HepG2 (cell line): ENCODE measurements at regions not wholly inside any gene's neighbourhood (a gene's known extent, or its start where the extent isn't known, plus 50 kb on each side); places are given as distances from the start of the nearest gene placed in this dataset.

ENCODE experiments used
- ATAC-seq: fragments of 200-7000 bp; cut with Tn5 transposase; 3 replicates; pipeline ENCODE4 v1.9.1; 2020; ENCODE audit warnings: mild to moderate bottlenecking, moderate library complexity
- BruUV-seq: library from RNA; stranded (reverse); fragments of 400-500 nt; replicated peaks from 2 replicates; lab custom pipeline; 2021; lab: Mats Ljungman, UMichigan
- CTCF ChIA-PET: fragments of 300-600 bp; formaldehyde crosslinking; extraction: SDS; loops from one replicate; lab custom pipeline; 2021; ENCODE audit warnings: low total read pairs, inconsistent platforms, low intra/inter-chr PET ratio; lab: Yijun Ruan, JAX
- POLR2A ChIA-PET: fragments of 350-600 bp; sonication (Branson Sonifier 250); formaldehyde crosslinking; loops from one replicate; lab custom pipeline; 2020; ENCODE audit warnings: antibody characterized with exemption, inconsistent platforms; lab: Yijun Ruan, JAX
- DNase-seq: peaks from one replicate; pipeline ENCODE4 v3.0.0-alpha.2; 2015; ENCODE audit warnings: low spot score
- FAIRE-seq: peaks from 3 replicates; lab custom pipeline; 2011; peaks lifted over from hg19 to GRCh38; lab: Jason Lieb, UNC
- H2AFZ ChIP-seq: one replicate; pipeline ENCODE4 v1.6.1; 2011; ENCODE audit warnings: low read length, inconsistent platforms
- H3K27ac ChIP-seq: fragments of 300-600 bp; 3 replicates; pipeline ENCODE4 v1.8.0; 2011; ENCODE audit warnings: mixed run types, mild to moderate bottlenecking, mixed read lengths, low read length, inconsistent platforms; ENCODE audit not compliant: insufficient read depth; ENCODE audit errors: extremely low read length
- H3K27me3 ChIP-seq, 2 experiments: fragments of 200-600 bp in 1 of 2; 2 replicates in 1 of 2; 3 replicates in 1 of 2; pipeline versions ENCODE4 v1.6.0 to v1.8.0; 2011; ENCODE audit warnings: low read length in 2 of 2, mild to moderate bottlenecking in 2 of 2, moderate library complexity in 2 of 2, inconsistent platforms in 1 of 2; ENCODE audit not compliant: insufficient read depth in 2 of 2, control insufficient read depth in 1 of 2
- H3K36me3 ChIP-seq, 2 experiments: fragments of 200-600 bp in 1 of 2; replicated peaks in 1 of 2; 2 replicates in 1 of 2; 3 replicates in 1 of 2; pipeline versions ENCODE4 v1.5.1 to v1.8.0; 2011; ENCODE audit warnings: low read length in 2 of 2, inconsistent platforms in 1 of 2; ENCODE audit not compliant: insufficient read depth in 2 of 2, control insufficient read depth in 1 of 2
- H3K4me1 ChIP-seq: 2 replicates; pipeline ENCODE4 v1.5.1; 2012; ENCODE audit warnings: low read length, inconsistent platforms; ENCODE audit not compliant: insufficient read depth
- H3K4me2 ChIP-seq: 2 replicates; pipeline ENCODE4 v1.6.0; 2011; ENCODE audit warnings: low read depth, low read length, inconsistent platforms
- H3K4me3 ChIP-seq, 3 experiments: fragments of 200-600 bp in 1 of 3; sonication (generic), shearing (Covaris generic) in 1 of 3; replicated peaks in 1 of 3; 2 replicates each; pipeline ENCODE4 v1.5.1; 2011 to 2016; ENCODE audit warnings: low read length in 3 of 3, inconsistent platforms in 2 of 3, low read depth in 2 of 3, mild to moderate bottlenecking in 2 of 3, control low read depth in 1 of 3, mixed read lengths in 1 of 3; ENCODE audit not compliant: insufficient read depth in 1 of 3
- H3K79me2 ChIP-seq: one replicate; pipeline ENCODE4 v1.6.1; 2011; ENCODE audit warnings: low read length, inconsistent platforms; ENCODE audit not compliant: insufficient read depth
- H3K9ac ChIP-seq: 2 replicates; pipeline ENCODE4 v1.6.0; 2011; ENCODE audit warnings: mild to moderate bottlenecking, low read depth, low read length, inconsistent platforms; ENCODE audit not compliant: insufficient read depth
- H3K9me3 ChIP-seq: 2 replicates; pipeline ENCODE4 v1.5.1; 2012; ENCODE audit warnings: mild to moderate bottlenecking, low read length
- H4K20me1 ChIP-seq: 2 replicates; pipeline ENCODE4 v1.6.0; 2011; ENCODE audit warnings: inconsistent platforms, mild to moderate bottlenecking, low read length, moderate library complexity; ENCODE audit not compliant: insufficient read depth
- ARNT2 ChIP-seq: sonication (generic); formaldehyde crosslinking; IDR thresholded peaks from 2 replicates; pipeline ENCODE4 v1.8.0; 2022; ENCODE audit warnings: mild to moderate bottlenecking, low read depth, missing genetic modification reagents, moderate library complexity
- HOXA9 ChIP-seq: sonication (generic); formaldehyde crosslinking; IDR thresholded peaks from 2 replicates; pipeline ENCODE4 v1.8.1; 2022; ENCODE audit warnings: missing genetic modification reagents, mild to moderate bottlenecking, moderate library complexity, borderline replicate concordance
- MAFF ChIP-seq: IDR thresholded peaks from 2 replicates; pipeline ENCODE4 v1.6.1; 2011; ENCODE audit warnings: low read depth, low read length, improper control_type of control experiment
- MAFK ChIP-seq, 2 experiments: IDR thresholded peaks in 1 of 2; conservative IDR thresholded peaks in 1 of 2; 2 replicates each; pipeline ENCODE4 v1.6.1; 2011; ENCODE audit warnings: improper control_type of control experiment in 2 of 2, low read length in 2 of 2
- MLLT10 ChIP-seq: sonication (generic); formaldehyde crosslinking; IDR thresholded peaks from 2 replicates; pipeline ENCODE4 v1.4.0; 2020; ENCODE audit warnings: missing genetic modification reagents
- NFE2L2 ChIP-seq: fragments of 150-350 bp; IDR thresholded peaks from 2 replicates; pipeline ENCODE4 v1.6.1; 2014; ENCODE audit warnings: low read length
- TBP ChIP-seq: sonication (generic); formaldehyde crosslinking; IDR thresholded peaks from 2 replicates; pipeline ENCODE4 v1.5.0; 2020; ENCODE audit warnings: missing genetic modification reagents
- TEF ChIP-seq: sonication (generic); formaldehyde crosslinking; IDR thresholded peaks from 2 replicates; pipeline ENCODE4 v1.5.0; 2020; ENCODE audit warnings: missing genetic modification reagents
- THAP9 ChIP-seq: sonication (generic); formaldehyde crosslinking; IDR thresholded peaks from 2 replicates; pipeline ENCODE4; 2020; ENCODE audit warnings: missing genetic modification reagents, mild to moderate bottlenecking, borderline replicate concordance
- ZBTB7B ChIP-seq: sonication (generic); formaldehyde crosslinking; IDR thresholded peaks from 2 replicates; pipeline ENCODE4 v1.4.0; 2020; ENCODE audit warnings: missing genetic modification reagents
- ZNF124 ChIP-seq: sonication (generic); formaldehyde crosslinking; IDR thresholded peaks from 2 replicates; pipeline ENCODE4 v1.4.0; 2020; ENCODE audit warnings: missing genetic modification reagents
- ZNF180 ChIP-seq: sonication (generic); formaldehyde crosslinking; IDR thresholded peaks from 2 replicates; pipeline ENCODE4 v1.4.0; 2020; ENCODE audit warnings: low read depth, missing genetic modification reagents, borderline replicate concordance
- ZNF549 ChIP-seq: sonication (generic); formaldehyde crosslinking; IDR thresholded peaks from 2 replicates; pipeline ENCODE4 v1.5.0; 2020; ENCODE audit warnings: missing genetic modification reagents
- ZNF619 ChIP-seq: sonication (generic); formaldehyde crosslinking; IDR thresholded peaks from 2 replicates; pipeline ENCODE4 v1.4.0; 2020; ENCODE audit warnings: mild to moderate bottlenecking, missing genetic modification reagents
- ZNF660 ChIP-seq: sonication (generic); formaldehyde crosslinking; IDR thresholded peaks from 2 replicates; pipeline ENCODE4 v1.5.1; 2020; ENCODE audit warnings: mild to moderate bottlenecking, low read depth, missing genetic modification reagents, borderline replicate concordance
- WGBS: methylation state at CpG from one replicate; pipeline ENCODE4 v1.1.6; 2017; ENCODE audit warnings: low lambda C conversion rate; 5-methylcytosine and 5-hydroxymethylcytosine counted together
- in situ Hi-C: cut with HindIII; loops from 2 replicates; pipeline ENCODE4 v1.10.0; 2017; ENCODE audit warnings: low pct_unique_long_range_greater_than_20kb; ENCODE audit not compliant: extremely low pct_ligation_motif_present
- intact Hi-C: fragments of 100-400 bp; cut with micrococcal nuclease; formaldehyde crosslinking; loops from one replicate; pipeline ENCODE4 v1.10.0; 2022; ENCODE audit not compliant: unreplicated experiment

- no peak for TF ChIP-seq ZBTB7B
- TF ChIP-seq MLLT10 (CRISPR knock-in tag) = no peak
- TF ChIP-seq ZNF549 = no peak
Observed at GRCh38 chr7:68722044-68722443, 876.2 kb upstream of the AUTS2 start (continued).

- POLR2A ChIA-PET = no interaction called here
Observed at GRCh38 chr7:68724965-68725364, 873.3 kb upstream of the AUTS2 start.

GRCh38 chr7:68725843-68726785, 872.2 kb upstream of the AUTS2 start:
- intact Hi-C loops = no loop called here
- in situ Hi-C loops = no loop called here
- H3K4me3 ChIP-seq = no peak overlapping the region
- TF ChIP-seq TBP (CRISPR knock-in tag) (no peak), HOXA9 (CRISPR knock-in tag) (no peak), ARNT2 (no peak), TEF (CRISPR knock-in tag) (no peak), ZNF124 (CRISPR knock-in tag) (no peak), ZNF619 (no peak), THAP9 (no peak), ZNF660 (CRISPR knock-in tag) (no peak)

More at GRCh38 chr7:68724965-68725364, 873.3 kb upstream of the AUTS2 start:
- intact Hi-C loops (no loop called here), in situ Hi-C loops (no loop called here)
- Histone ChIP-seq H3K36me3 (no peaks in the 10 kb centered on the region), H3K27ac (no peak overlapping the region), H3K79me2 (no peaks in the 10 kb centered on the region), H3K27me3 (no peaks in the 10 kb centered on the region), H4K20me1 (no peaks in the 10 kb centered on the region), H3K4me2 (no peak overlapping the region), H3K9ac (no peak overlapping the region)
- no peak for FAIRE-seq
- ATAC-seq = no peak
- TF ChIP-seq MAFK (conservative IDR thresholded peaks at IDR 0.05 in 1 of 2, IDR thresholded peaks at IDR 0.05 in 1 of 2; ENCODE audit: low read length in 2 of 2) (peak; percentile 91 to 94), NFE2L2 (peak; percentile 91), ZNF180 (CRISPR knock-in tag) (no peak), MAFF (peak; percentile 91)
- TF ChIP-seq, all 625 proteins: peak for 3
- CTCF ChIA-PET = no interaction called here
- H2AFZ ChIP-seq = no peak overlapping the region
- H3K9me3 ChIP-seq = peaks cover 7% of the 10 kb centered on the region; the same call in 1 of the 2 replicates
- WGBS = 5% methylated on average over 6 of the region's 6 CpGs
- peaks cover under 1% of the 10 kb centered on the region; the same call in 1 of the 2 replicates for H3K4me1 ChIP-seq
- H3K4me3 ChIP-seq = no peak overlapping the region
- no peak for DNase-seq
- BruUV-seq = no TSS peak

More at GRCh38 chr7:68725843-68726785, 872.2 kb upstream of the AUTS2 start:
- no peak overlapping the region for H3K27ac ChIP-seq
- DNase-seq (no peak), ATAC-seq (no peak), FAIRE-seq (no peak)
- no peaks in the 10 kb centered on the region for H3K36me3 ChIP-seq
- H4K20me1 ChIP-seq = no peaks in the 10 kb centered on the region
- ChIA-PET CTCF (no interaction called here), POLR2A (no interaction called here)
- no peaks in the 10 kb centered on the region for H3K27me3 ChIP-seq
- whole genome bisulfite sequencing = 42% methylated on average over 12 of the region's 12 CpGs
- H3K9ac ChIP-seq = no peak overlapping the region
- no TSS peak for BruUV-seq
- peaks cover 12% of the 10 kb centered on the region for H3K4me1 ChIP-seq
- no peaks in the 10 kb centered on the region for H3K79me2 ChIP-seq
- H3K9me3 ChIP-seq = peaks cover 7% of the 10 kb centered on the region; the same call in 1 of the 2 replicates
- no peak overlapping the region for H3K4me2 ChIP-seq
- H2AFZ ChIP-seq = no peak overlapping the region
